ENCODE measurements at regions not wholly inside any gene's neighbourhood (a gene's known extent, or its start where the extent isn't known, plus 50 kb on each side); places are given as distances from the start of the nearest gene placed in this dataset.

- TF ChIP-seq POLR2A (IDR thresholded peaks at IDR 0.05) (no peak), CTCF (IDR thresholded peaks at IDR 0.05) (no peak)
Measured at GRCh38 chr12:25421651-25422167, 131.4 kb downstream of the LMNTD1 start.
